Suprapubic skin (tissue), 4 donors: ENCODE measurements at regions not wholly inside any gene's neighbourhood (a gene's known extent, or its start where the extent isn't known, plus 50 kb on each side); places are given as distances from the start of the nearest gene placed in this dataset.
"Not testable (repeated sequence)": the region's sequence is repeated elsewhere in the genome, so short reads cannot be mapped to it uniquely, and the experiment has no call there.

Source experiments
- DNase-seq, 2 donors: peaks; one replicate each; pipeline ENCODE4 v3.0.0-alpha.2; 2019; ENCODE audit warnings: low spot score in 2 of 2
- H3K27ac ChIP-seq: fragments of 200-600 bp; sonication (generic); one replicate; pipeline ENCODE4 v1.5.1; 2019
- H3K27me3 ChIP-seq: fragments of 200-600 bp; sonication (generic); one replicate; pipeline ENCODE4 v1.5.1; 2019
- H3K36me3 ChIP-seq: fragments of 200-600 bp; sonication (generic); one replicate; pipeline ENCODE4 v1.5.1; 2019
- H3K4me1 ChIP-seq: fragments of 200-600 bp; sonication (generic); one replicate; pipeline ENCODE4 v1.5.1; 2019
- H3K4me3 ChIP-seq: fragments of 200-600 bp; sonication (generic); one replicate; pipeline ENCODE4 v1.5.1; 2019; ENCODE audit warnings: mild to moderate bottlenecking
- H3K9me3 ChIP-seq: fragments of 200-600 bp; sonication (generic); one replicate; pipeline ENCODE4 v1.5.1; 2019
- EP300 ChIP-seq: sonication (generic); formaldehyde crosslinking; IDR thresholded peaks from one replicate; pipeline ENCODE4 v1.6.1; 2017; ENCODE audit warnings: antibody characterized with exemption
- POLR2A ChIP-seq, 2 donors: fragments of 450-650 bp; IDR thresholded peaks; one replicate each; pipeline ENCODE4 v1.6.1; 2017; ENCODE audit warnings: antibody characterized with exemption in 2 of 2, mild to moderate bottlenecking in 2 of 2, moderate library complexity in 2 of 2
- POLR2AphosphoS5 ChIP-seq, 3 donors: sonication (generic); formaldehyde crosslinking; IDR thresholded peaks; one replicate each; pipeline ENCODE4 v1.6.1; 2017; ENCODE audit warnings: antibody characterized with exemption in 3 of 3
- WGBS: methylation state at CpG from one replicate; pipeline ENCODE4 v1.1.5; 2018; 5-methylcytosine and 5-hydroxymethylcytosine counted together
- TF ChIP-seq, protein P1 (sequence below), 2 donors: fragments of 200-600 bp in 1 of 2; fragments of 450-650 bp in 1 of 2; sonication (generic) in 1 of 2; IDR thresholded peaks; one replicate each; pipeline ENCODE4 v1.5.1; 2016 to 2019; ENCODE audit warnings: antibody characterized with exemption in 2 of 2, mild to moderate bottlenecking in 1 of 2, moderate library complexity in 1 of 2

DNA sequence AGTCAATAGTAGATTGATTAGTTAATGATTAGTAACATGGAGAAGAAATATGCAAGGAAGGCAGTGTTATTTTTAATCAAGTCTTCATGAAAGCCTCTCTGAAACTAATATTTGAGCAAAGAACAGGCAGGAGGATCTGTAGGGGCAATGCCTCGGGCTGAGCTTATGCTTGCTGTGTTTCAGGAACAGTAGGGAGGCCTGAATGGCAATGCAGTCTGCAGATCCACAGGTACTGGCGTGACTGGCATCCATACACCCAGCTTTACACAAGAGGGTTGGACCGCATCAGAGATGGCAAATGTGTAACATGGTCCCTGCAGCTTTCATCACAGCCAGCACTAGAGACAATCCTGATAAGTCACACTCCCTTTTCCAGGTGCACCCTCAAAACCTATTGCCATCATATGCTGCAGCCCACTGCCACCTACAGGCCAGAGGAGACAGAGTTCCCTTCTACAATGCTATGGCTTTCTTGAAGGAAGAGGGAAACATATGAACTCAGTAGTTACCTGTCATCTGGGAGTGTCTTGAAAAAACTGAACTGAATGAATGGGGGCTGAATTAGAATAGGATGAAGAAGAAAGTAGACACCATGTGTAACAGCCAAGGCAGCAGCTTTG is 582.4 kb upstream of the RAB6C start:
- no peaks in the 10 kb centered on the region for H3K9me3 ChIP-seq
- H3K4me1 ChIP-seq, result no peaks in the 10 kb centered on the region
- no peaks in the 10 kb centered on the region for H3K27me3 ChIP-seq
- WGBS, result 56% methylated on average over 3 of the region's 3 CpGs
- H3K36me3 ChIP-seq, result no peaks in the 10 kb centered on the region
- DNase-seq, result no peak
- H3K4me3 ChIP-seq, result no peak overlapping the region
- H3K27ac ChIP-seq, result no peak overlapping the region
- TF ChIP-seq EP300, result no peak
- no peak for TF ChIP-seq POLR2A (IDR thresholded peaks at IDR 0.05)
- TF ChIP-seq POLR2AphosphoS5 (IDR thresholded peaks at IDR 0.05), result no peak
- TF ChIP-seq, protein P1, sequence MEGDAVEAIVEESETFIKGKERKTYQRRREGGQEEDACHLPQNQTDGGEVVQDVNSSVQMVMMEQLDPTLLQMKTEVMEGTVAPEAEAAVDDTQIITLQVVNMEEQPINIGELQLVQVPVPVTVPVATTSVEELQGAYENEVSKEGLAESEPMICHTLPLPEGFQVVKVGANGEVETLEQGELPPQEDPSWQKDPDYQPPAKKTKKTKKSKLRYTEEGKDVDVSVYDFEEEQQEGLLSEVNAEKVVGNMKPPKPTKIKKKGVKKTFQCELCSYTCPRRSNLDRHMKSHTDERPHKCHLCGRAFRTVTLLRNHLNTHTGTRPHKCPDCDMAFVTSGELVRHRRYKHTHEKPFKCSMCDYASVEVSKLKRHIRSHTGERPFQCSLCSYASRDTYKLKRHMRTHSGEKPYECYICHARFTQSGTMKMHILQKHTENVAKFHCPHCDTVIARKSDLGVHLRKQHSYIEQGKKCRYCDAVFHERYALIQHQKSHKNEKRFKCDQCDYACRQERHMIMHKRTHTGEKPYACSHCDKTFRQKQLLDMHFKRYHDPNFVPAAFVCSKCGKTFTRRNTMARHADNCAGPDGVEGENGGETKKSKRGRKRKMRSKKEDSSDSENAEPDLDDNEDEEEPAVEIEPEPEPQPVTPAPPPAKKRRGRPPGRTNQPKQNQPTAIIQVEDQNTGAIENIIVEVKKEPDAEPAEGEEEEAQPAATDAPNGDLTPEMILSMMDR (IDR thresholded peaks at IDR 0.05), result peak; percentile 17 to 44

DNA sequence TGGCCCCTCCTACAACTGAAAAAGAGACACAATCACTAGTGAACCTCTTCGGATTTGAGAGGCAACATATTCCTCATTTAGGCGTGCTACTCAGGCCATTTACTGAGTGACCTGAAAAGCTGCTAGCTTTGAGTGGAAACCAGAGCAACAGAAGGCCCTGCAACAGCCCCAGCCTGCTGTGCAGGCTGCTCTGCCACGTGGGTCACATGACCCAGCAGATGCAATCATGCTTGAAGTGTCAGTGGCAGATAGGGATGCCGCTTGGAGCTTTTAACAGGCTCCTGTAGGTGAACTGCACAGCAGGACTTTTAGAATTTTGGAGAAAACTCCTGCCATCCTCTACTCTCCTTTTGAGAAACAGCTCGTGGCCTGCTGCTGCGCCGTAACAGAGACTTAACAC is 578.6 kb upstream of the RAB6C start:
- TF ChIP-seq EP300, result no peak
- TF ChIP-seq, protein P1 (IDR thresholded peaks at IDR 0.05), result no peak
- no peak for TF ChIP-seq POLR2A (IDR thresholded peaks at IDR 0.05)
- TF ChIP-seq POLR2AphosphoS5 (IDR thresholded peaks at IDR 0.05), result no peak
- H3K4me3 ChIP-seq, result no peak overlapping the region
- no peaks in the 10 kb centered on the region for H3K27me3 ChIP-seq
- no peaks in the 10 kb centered on the region for H3K4me1 ChIP-seq
- no peaks in the 10 kb centered on the region for H3K36me3 ChIP-seq
- H3K27ac ChIP-seq, result no peak overlapping the region
- DNase-seq, result no peak
- no peaks in the 10 kb centered on the region for H3K9me3 ChIP-seq
- 70% methylated on average over 7 of the region's 7 CpGs for WGBS

DNA sequence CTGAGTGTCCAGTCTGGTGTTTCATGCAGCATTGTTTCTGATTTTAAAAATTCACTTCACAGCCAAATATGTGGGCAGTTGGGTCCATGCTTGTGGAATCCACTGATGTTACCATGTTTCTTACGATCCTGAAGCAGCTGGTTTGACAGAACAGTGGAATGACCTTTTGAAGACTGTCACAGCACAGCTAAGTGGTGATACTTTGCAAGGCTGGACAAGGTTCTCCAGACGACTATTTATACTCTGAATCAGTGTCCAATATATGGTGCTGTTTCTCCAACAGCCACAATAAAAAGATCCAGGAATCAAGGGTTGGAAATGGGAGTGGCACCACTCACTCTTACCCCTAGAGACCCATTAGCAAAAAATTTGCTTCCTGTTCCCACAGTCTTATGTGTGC is 577.4 kb upstream of the RAB6C start:
- no peak for TF ChIP-seq POLR2AphosphoS5 (IDR thresholded peaks at IDR 0.05)
- TF ChIP-seq EP300, result no peak
- TF ChIP-seq, protein P1 (IDR thresholded peaks at IDR 0.05), result no peak
- TF ChIP-seq POLR2A (IDR thresholded peaks at IDR 0.05), result no peak
- no peaks in the 10 kb centered on the region for H3K36me3 ChIP-seq
- no peaks in the 10 kb centered on the region for H3K27me3 ChIP-seq
- WGBS, result 76% methylated on average over 2 of the region's 2 CpGs
- H3K9me3 ChIP-seq, result no peaks in the 10 kb centered on the region
- H3K27ac ChIP-seq, result no peak overlapping the region
- H3K4me1 ChIP-seq, result no peaks in the 10 kb centered on the region
- no peak for DNase-seq
- H3K4me3 ChIP-seq, result no peak overlapping the region

DNA sequence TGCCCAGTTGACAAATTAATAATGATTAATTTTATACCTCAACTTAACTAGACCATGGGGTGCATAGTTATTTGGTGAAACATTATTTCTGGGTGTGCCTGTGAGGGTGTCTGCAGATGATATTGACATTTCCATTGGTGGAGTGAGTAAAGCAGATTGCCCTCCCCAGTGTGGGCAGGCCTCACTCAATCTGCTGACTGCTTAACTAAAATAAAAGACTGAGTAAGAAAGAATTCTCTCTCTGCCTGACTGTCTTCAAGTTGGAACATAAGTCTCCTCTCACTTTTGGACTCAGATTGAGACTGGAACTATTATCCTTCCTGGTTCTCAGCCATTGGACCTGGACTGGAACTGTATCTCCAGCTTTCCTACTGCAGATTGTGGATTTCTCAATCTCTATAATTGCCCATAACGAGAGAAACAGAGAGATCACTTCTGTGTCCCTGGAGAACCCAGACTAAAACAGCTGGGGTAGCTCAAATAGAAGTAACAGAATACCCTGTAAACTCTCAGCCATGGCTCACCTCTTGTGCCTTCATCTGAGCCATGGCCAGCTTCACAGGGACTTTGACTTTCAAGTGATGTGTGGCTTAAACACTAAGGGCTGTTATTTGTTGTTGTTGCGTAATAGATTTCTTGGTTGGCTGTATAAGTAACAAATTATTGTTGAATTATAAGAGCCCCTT is 575.3 kb upstream of the RAB6C start:
- DNase-seq, result no peak
- H3K4me3 ChIP-seq, result no peak overlapping the region
- H3K27ac ChIP-seq, result no peak overlapping the region
- H3K9me3 ChIP-seq, result no peaks in the 10 kb centered on the region
- 72% methylated on average over 2 of the region's 2 CpGs for WGBS
- no peaks in the 10 kb centered on the region for H3K36me3 ChIP-seq
- H3K4me1 ChIP-seq, result no peaks in the 10 kb centered on the region
- TF ChIP-seq, protein P1 (IDR thresholded peaks at IDR 0.05), result no peak
- TF ChIP-seq POLR2AphosphoS5 (IDR thresholded peaks at IDR 0.05) (no peak), POLR2A (IDR thresholded peaks at IDR 0.05) (no peak), EP300 (no peak)
- no peaks in the 10 kb centered on the region for H3K27me3 ChIP-seq

DNA sequence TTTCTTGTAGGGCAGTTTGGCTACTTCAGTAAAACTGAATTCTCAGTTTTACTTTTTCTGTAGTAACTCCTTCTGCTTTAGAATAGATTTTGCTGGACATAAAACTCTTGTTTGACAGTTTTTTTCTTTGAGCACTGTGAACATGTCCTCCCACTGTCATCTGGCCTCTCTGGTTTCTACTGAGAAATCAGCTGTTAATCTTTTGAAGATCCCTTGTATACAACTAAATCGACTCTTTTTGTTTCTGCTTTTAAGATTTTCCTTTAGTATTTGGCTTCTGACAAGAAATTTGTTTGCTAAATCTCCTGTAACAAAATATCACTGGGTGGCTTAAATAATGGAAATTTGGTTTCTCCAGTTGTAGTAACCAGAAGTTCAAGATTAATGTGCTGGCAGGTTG is 570.9 kb upstream of the RAB6C start:
- 100% methylated on average over 1 of the region's 1 CpG for WGBS
- no peak overlapping the region for H3K4me3 ChIP-seq
- no peak for DNase-seq
- H3K9me3 ChIP-seq, result no peaks in the 10 kb centered on the region
- no peaks in the 10 kb centered on the region for H3K4me1 ChIP-seq
- no peak for TF ChIP-seq EP300
- no peak for TF ChIP-seq POLR2AphosphoS5 (IDR thresholded peaks at IDR 0.05)
- TF ChIP-seq, protein P1 (IDR thresholded peaks at IDR 0.05), result no peak
- TF ChIP-seq POLR2A (IDR thresholded peaks at IDR 0.05), result no peak
- no peaks in the 10 kb centered on the region for H3K36me3 ChIP-seq
- no peaks in the 10 kb centered on the region for H3K27me3 ChIP-seq
- H3K27ac ChIP-seq, result no peak overlapping the region

DNA sequence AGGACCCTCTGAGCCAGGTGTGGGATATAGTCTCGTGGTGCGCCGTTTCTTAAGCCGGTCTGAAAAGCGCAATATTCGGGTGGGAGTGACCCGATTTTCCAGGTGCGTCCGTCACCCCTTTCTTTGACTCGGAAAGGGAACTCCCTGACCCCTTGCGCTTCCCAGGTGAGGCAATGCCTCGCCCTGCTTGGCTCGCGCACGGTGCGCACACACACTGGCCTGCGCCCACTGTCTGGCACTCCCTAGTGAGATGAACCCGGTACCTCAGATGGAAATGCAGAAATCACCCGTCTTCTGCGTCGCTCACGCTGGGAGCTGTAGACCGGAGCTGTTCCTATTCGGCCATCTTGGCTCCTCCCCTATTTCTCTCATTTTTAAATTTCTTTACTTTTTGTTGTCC is 562.4 kb upstream of the RAB6C start:
- not testable (repeated sequence) for H3K9me3 ChIP-seq, H3K27me3 ChIP-seq, H3K4me1 ChIP-seq, H3K36me3 ChIP-seq, H3K4me3 ChIP-seq, DNase-seq, H3K27ac ChIP-seq
- 95% methylated on average over 6 of the region's 24 CpGs for WGBS
